H7 (cell line): ENCODE measurements at regions not wholly inside any gene's neighbourhood (a gene's known extent, or its start where the extent isn't known, plus 50 kb on each side); places are given as distances from the start of the nearest gene placed in this dataset.

Experiments used
- DNase-seq: peaks from one replicate; pipeline ENCODE4 v3.0.0; 2012
- H3K27me3 ChIP-seq: 2 replicates; pipeline ENCODE4 v1.6.0; 2011; ENCODE audit warnings: mild to moderate bottlenecking, low read length; ENCODE audit not compliant: control insufficient read depth, insufficient read depth
- H3K36me3 ChIP-seq: replicated peaks from 2 replicates; pipeline ENCODE4 v1.5.1; 2011; ENCODE audit warnings: low read length; ENCODE audit not compliant: control insufficient read depth, insufficient read depth
- H3K4me3 ChIP-seq: 2 replicates; pipeline ENCODE4 v1.5.1; 2011; ENCODE audit warnings: low read depth, mild to moderate bottlenecking, control low read depth, low read length, moderate library complexity; ENCODE audit not compliant: insufficient read depth

- Histone ChIP-seq H3K27me3 (no peaks in the 10 kb centered on the region), H3K4me3 (no peak overlapping the region), H3K36me3 (no peaks in the 10 kb centered on the region)
- DNase-seq, result no peak
These were observed 1761.8 kb downstream of the SUCLG1 start for GRCh38 chr2:82697231-82697630.

- H3K36me3 ChIP-seq, result no peaks in the 10 kb centered on the region
- no peak overlapping the region for H3K4me3 ChIP-seq
- no peaks in the 10 kb centered on the region for H3K27me3 ChIP-seq
- no peak for DNase-seq
These were observed 1764.6 kb downstream of the SUCLG1 start for GRCh38 chr2:82694431-82694830.

DNA sequence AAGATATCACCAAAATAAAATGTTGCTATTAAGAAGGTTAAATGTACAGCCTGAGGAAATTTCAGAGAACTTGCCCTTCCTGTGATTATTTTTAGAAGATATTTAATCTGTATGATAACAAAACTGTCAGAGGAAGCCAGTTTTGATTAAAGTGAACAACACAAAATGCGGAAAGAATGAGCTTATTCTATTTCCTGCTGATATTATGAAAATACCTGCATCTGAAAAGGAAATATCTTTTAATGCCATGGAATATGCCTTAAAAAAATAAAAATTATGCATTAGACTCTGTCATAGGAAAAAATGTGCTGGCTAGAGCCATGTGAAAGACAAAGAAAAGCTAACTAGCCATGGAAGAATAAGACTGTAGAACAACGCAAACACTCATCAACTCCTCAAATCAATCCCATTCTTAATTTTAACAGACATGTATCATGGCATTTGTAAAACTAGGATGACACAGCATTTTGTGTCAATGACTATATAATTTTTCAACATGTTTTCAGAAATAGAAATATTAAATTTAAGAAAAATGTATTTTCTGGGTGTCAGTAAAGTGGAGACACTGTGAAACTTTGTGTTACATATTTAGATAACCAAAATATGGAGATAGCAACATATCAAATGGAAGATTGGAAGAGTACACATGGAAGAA lies 1768.2 kb downstream of the SUCLG1 start:
- Histone ChIP-seq H3K36me3 (no peaks in the 10 kb centered on the region), H3K4me3 (no peak overlapping the region), H3K27me3 (no peaks in the 10 kb centered on the region)
- DNase-seq, result no peak

GRCh38 chr2:82675186-82675585 lies 1783.9 kb downstream of the SUCLG1 start:
- Histone ChIP-seq H3K27me3 (no peaks in the 10 kb centered on the region), H3K36me3 (no peaks in the 10 kb centered on the region), H3K4me3 (no peak overlapping the region)
- no peak for DNase-seq

- no peak for DNase-seq
- Histone ChIP-seq H3K36me3 (no peaks in the 10 kb centered on the region), H3K27me3 (no peaks in the 10 kb centered on the region), H3K4me3 (no peak overlapping the region)
These were observed 1784.4 kb downstream of the SUCLG1 start for GRCh38 chr2:82674652-82675051.

GRCh38 chr2:82667491-82667890 lies 1791.6 kb downstream of the SUCLG1 start:
- no peak for DNase-seq
- Histone ChIP-seq H3K27me3 (no peaks in the 10 kb centered on the region), H3K4me3 (no peak overlapping the region), H3K36me3 (no peaks in the 10 kb centered on the region)

- DNase-seq, result no peak
- no peak overlapping the region for H3K4me3 ChIP-seq
- no peaks in the 10 kb centered on the region for H3K27me3 ChIP-seq
- H3K36me3 ChIP-seq, result no peaks in the 10 kb centered on the region
These were observed 1793.4 kb downstream of the SUCLG1 start for GRCh38 chr2:82665691-82666090.

GRCh38 chr2:82657106-82657505 lies 1802.0 kb downstream of the SUCLG1 start:
- DNase-seq, result no peak
- Histone ChIP-seq H3K4me3 (no peak overlapping the region), H3K36me3 (no peaks in the 10 kb centered on the region), H3K27me3 (no peaks in the 10 kb centered on the region)

- Histone ChIP-seq H3K4me3 (no peak overlapping the region), H3K27me3 (no peaks in the 10 kb centered on the region), H3K36me3 (no peaks in the 10 kb centered on the region)
- no peak for DNase-seq
These were observed 1802.7 kb downstream of the SUCLG1 start for GRCh38 chr2:82656420-82656819.

DNA sequence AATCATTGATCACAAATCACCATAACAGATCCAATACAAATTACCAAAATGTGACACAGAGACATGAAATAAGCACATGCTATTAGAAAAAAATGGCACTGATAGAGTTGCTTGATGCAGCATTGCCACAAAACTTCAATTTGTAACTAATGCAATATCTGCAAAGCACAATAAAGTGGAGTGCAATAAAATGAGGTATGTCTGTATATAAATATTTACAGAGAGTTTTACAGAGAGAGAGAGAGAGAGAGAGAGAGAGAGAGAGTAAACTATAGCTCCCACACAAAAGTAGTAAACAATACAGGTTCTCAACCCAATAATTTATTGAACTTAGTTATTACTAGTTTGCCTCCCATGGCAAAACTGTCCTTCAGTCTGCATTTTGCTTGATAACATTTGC lies 1807.0 kb downstream of the SUCLG1 start:
- Histone ChIP-seq H3K4me3 (no peak overlapping the region), H3K27me3 (no peaks in the 10 kb centered on the region), H3K36me3 (no peaks in the 10 kb centered on the region)
- DNase-seq, result no peak

GRCh38 chr2:82650038-82650437 lies 1809.0 kb downstream of the SUCLG1 start:
- Histone ChIP-seq H3K27me3 (no peaks in the 10 kb centered on the region), H3K36me3 (no peaks in the 10 kb centered on the region), H3K4me3 (no peak overlapping the region)
- no peak for DNase-seq

- Histone ChIP-seq H3K4me3 (no peak overlapping the region), H3K36me3 (no peaks in the 10 kb centered on the region), H3K27me3 (no peaks in the 10 kb centered on the region)
- DNase-seq, result no peak
These were observed 1817.4 kb downstream of the SUCLG1 start for GRCh38 chr2:82641598-82642180.

GRCh38 chr2:82636402-82637020 lies 1822.6 kb downstream of the SUCLG1 start:
- no peak for DNase-seq
- Histone ChIP-seq H3K4me3 (no peak overlapping the region), H3K36me3 (no peaks in the 10 kb centered on the region), H3K27me3 (no peaks in the 10 kb centered on the region)

- no peak for DNase-seq
- Histone ChIP-seq H3K36me3 (no peaks in the 10 kb centered on the region), H3K27me3 (no peaks in the 10 kb centered on the region), H3K4me3 (no peak overlapping the region)
These were observed 1860.1 kb downstream of the SUCLG1 start for GRCh38 chr2:82599021-82599420.

- Histone ChIP-seq H3K27me3 (no peaks in the 10 kb centered on the region), H3K36me3 (no peaks in the 10 kb centered on the region), H3K4me3 (no peak overlapping the region)
- DNase-seq, result no peak
These were observed 1862.5 kb downstream of the SUCLG1 start for GRCh38 chr2:82596581-82596980.
